ENCODE measurements at regions not wholly inside any gene's neighbourhood (a gene's known extent, or its start where the extent isn't known, plus 50 kb on each side); places are given as distances from the start of the nearest gene placed in this dataset.
"Not testable (repeated sequence)": the region's sequence is repeated elsewhere in the genome, so short reads cannot be mapped to it uniquely, and the experiment has no call there.

DNA sequence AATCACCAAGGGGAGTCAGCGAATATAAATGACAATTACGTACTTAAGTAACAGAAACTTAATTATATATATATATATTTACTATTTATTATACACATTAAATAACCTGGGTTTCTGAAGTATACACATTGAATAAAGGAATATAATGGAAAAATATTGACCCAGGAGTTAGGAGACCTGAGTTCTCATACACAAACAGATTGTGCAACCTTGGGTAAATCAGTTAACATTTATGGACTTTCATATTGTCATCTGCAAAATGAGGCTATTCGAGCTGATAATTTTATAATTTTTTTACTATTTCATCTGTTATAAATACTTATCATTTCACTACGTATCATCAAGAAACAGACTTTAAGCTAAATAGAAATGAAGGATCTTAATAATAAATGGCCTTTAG is 75.1 kb upstream of the SRRM3 start:
- no peak for DNase-seq
- no peaks in the 10 kb centered on the region for H3K36me3 ChIP-seq
- H3K27me3 ChIP-seq (ENCODE audit: low read depth): peaks cover 3% of the 10 kb centered on the region
- no peaks in the 10 kb centered on the region for H3K9me3 ChIP-seq (replicated peaks)
- TF ChIP-seq, protein P1, sequence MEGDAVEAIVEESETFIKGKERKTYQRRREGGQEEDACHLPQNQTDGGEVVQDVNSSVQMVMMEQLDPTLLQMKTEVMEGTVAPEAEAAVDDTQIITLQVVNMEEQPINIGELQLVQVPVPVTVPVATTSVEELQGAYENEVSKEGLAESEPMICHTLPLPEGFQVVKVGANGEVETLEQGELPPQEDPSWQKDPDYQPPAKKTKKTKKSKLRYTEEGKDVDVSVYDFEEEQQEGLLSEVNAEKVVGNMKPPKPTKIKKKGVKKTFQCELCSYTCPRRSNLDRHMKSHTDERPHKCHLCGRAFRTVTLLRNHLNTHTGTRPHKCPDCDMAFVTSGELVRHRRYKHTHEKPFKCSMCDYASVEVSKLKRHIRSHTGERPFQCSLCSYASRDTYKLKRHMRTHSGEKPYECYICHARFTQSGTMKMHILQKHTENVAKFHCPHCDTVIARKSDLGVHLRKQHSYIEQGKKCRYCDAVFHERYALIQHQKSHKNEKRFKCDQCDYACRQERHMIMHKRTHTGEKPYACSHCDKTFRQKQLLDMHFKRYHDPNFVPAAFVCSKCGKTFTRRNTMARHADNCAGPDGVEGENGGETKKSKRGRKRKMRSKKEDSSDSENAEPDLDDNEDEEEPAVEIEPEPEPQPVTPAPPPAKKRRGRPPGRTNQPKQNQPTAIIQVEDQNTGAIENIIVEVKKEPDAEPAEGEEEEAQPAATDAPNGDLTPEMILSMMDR (IDR thresholded peaks at IDR 0.05; ENCODE audit: borderline replicate concordance): no peak
- H3K27ac ChIP-seq (replicated peaks): no peak overlapping the region
- no peaks in the 10 kb centered on the region for H3K4me1 ChIP-seq
- intact Hi-C loops (cut with micrococcal nuclease): no loop called here
- no peak overlapping the region for H3K4me3 ChIP-seq

DNA sequence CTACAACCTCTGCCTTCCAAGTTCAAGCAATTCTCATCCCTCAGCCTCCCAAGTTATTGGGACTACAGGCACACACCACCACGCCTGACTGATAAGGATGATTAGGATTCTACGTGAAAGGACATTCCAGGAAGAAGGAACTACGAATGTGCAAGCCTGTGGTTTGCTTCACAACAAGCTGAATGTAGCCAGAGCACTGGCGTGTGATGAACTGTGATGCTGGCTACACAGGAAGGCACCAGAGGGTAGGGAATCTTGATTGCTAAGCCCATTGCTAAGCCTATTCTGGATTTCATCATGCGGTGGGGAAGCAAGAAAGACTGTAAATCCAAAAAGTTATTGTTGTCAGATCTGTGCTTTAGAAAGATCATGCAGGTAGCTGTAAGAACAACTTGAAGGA is 72.3 kb upstream of the SRRM3 start:
- intact Hi-C loops (cut with micrococcal nuclease): no loop called here
- Histone ChIP-seq H3K36me3 (no peaks in the 10 kb centered on the region), H3K9me3 (replicated peaks) (no peaks in the 10 kb centered on the region), H3K4me3 (no peak overlapping the region), H3K4me1 (no peaks in the 10 kb centered on the region), H3K27me3 (ENCODE audit: low read depth) (peaks cover 8% of the 10 kb centered on the region), H3K27ac (replicated peaks) (no peak overlapping the region)
- TF ChIP-seq, protein P1 (IDR thresholded peaks at IDR 0.05; ENCODE audit: borderline replicate concordance): no peak
- DNase-seq: no peak

DNA sequence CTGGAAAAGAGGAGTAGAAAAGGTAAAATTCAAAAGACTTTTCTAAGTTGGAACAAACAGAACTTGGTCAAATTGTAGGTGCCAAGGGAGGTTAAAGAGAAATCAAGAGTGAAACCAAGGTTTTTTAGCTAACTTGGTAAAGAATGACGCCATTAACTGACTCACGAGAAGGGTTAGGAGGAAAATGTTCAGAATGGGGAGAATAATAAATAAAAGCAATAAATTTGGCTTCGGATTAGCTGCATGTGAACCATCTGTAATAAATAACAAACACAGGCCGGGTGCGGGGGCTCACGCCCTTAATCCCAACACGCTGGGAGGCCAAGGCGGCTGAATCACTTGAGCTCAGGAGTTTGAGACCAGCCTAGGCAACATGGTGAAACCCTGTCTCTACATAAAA is 71.9 kb upstream of the SRRM3 start:
- Histone ChIP-seq H3K36me3 (no peaks in the 10 kb centered on the region), H3K27ac (replicated peaks) (no peak overlapping the region), H3K4me3 (no peak overlapping the region), H3K4me1 (no peaks in the 10 kb centered on the region), H3K27me3 (ENCODE audit: low read depth) (peaks cover 8% of the 10 kb centered on the region), H3K9me3 (replicated peaks) (no peaks in the 10 kb centered on the region)
- no peak for DNase-seq
- intact Hi-C loops (cut with micrococcal nuclease): no loop called here
- TF ChIP-seq, protein P1 (IDR thresholded peaks at IDR 0.05; ENCODE audit: borderline replicate concordance): no peak

DNA sequence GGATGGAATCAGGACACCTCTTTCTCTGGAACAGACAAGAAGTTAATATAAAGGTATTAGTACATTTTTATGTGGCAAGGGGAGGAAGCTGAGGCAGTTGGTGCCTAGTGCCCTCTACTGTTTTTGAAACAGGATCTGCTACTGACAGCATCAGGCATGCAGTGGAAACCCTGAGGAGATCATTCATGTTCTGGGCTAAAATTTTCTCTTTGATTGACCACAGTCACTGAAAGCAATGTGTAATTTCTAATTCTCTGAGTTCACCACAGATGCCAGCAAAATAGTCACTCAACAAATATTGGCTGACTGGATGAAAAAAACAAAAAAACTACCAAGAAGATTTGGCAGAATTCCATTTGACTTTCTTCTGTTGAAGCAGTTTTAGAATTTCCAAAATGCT is 71.0 kb upstream of the SRRM3 start:
- not testable (repeated sequence) for H3K36me3 ChIP-seq

DNA sequence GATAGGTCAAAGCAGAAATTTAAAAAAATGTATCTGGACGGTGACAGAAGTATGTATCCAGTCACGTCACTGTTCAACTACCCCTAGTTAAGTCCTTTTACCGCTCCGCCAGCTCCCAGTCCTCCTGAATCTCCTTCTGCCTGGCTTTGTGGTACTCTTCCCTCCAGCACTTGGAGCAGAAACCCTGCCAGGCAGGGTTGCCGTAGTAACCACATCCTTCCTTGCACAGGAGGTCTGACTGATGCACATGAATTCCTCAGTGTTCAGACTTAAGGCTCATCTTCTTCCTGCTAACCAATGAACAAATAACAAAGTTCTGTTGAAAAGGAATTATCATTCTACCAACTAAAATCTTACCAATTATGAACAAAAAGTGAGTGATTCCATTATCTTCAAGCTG is 69.8 kb upstream of the SRRM3 start:
- H3K4me1 ChIP-seq; H3K27ac ChIP-seq (replicated peaks); H3K9me3 ChIP-seq (replicated peaks); intact Hi-C loops (cut with micrococcal nuclease); H3K36me3 ChIP-seq; H3K27me3 ChIP-seq (ENCODE audit: low read depth); H3K4me3 ChIP-seq; DNase-seq: not testable (repeated sequence)

More for the DNA sequence above, 71.0 kb upstream of the SRRM3 start:
- H3K27ac ChIP-seq (replicated peaks); H3K4me3 ChIP-seq; H3K9me3 ChIP-seq (replicated peaks); H3K4me1 ChIP-seq; intact Hi-C loops (cut with micrococcal nuclease); H3K27me3 ChIP-seq (ENCODE audit: low read depth); DNase-seq: not testable (repeated sequence)
- TF ChIP-seq, protein P1 (IDR thresholded peaks at IDR 0.05; ENCODE audit: borderline replicate concordance): peak; percentile 64

DNA sequence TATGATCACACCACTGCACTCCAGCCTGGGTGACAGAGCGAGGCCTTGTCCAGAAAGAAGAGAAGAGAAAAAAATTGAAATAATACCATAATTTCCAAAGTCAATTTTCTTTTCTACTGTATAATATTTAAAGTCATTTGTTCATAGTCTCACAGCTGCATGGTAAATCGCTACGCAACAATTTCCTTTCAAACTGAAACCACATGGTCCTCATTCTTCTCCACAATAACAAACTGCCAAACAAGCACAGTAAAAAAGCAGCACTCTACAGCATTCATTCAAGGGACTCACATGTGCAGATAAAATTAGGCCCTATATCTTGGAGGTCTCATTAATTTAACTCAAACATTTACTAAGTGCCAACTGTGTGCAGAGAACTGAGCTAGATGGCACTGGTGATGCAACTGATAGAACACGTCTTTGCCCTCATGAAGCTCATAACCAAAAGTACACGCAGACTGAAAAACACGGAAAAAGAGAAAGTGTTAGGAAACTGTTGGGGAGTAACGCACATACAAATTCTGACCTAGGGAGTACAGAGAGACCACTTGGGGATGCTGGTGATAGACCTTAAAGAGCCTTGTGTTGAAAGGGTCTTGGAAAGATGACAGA is 68.4 kb upstream of the SRRM3 start:
- intact Hi-C loops (cut with micrococcal nuclease): no loop called here
- no peaks in the 10 kb centered on the region for H3K36me3 ChIP-seq
- H3K9me3 ChIP-seq (replicated peaks): no peaks in the 10 kb centered on the region
- TF ChIP-seq, protein P1 (IDR thresholded peaks at IDR 0.05; ENCODE audit: borderline replicate concordance): no peak
- no peak overlapping the region for H3K27ac ChIP-seq (replicated peaks)
- no peaks in the 10 kb centered on the region for H3K4me1 ChIP-seq
- no peak for DNase-seq
- H3K4me3 ChIP-seq: no peak overlapping the region
- peaks cover 8% of the 10 kb centered on the region for H3K27me3 ChIP-seq (ENCODE audit: low read depth)

All from left ventricle myocardium inferior (tissue), 1 donor.